HCT116 (cell line): ENCODE measurements at regions not wholly inside any gene's neighbourhood (a gene's known extent, or its start where the extent isn't known, plus 50 kb on each side); places are given as distances from the start of the nearest gene placed in this dataset.

Experiments
- ATAC-seq: fragments of 200-7000 bp; cut with Tn5 transposase; 2 replicates; pipeline ENCODE4 v1.9.1; 2020; ENCODE audit warnings: mild to moderate bottlenecking, moderate library complexity
- BruUV-seq: library from RNA; stranded (reverse); fragments of 400-500 nt; replicated peaks from 2 replicates; lab custom pipeline; 2021; lab: Mats Ljungman, UMichigan
- CTCF ChIA-PET: fragments of 300-600 bp; sonication (Branson Sonifier 250); formaldehyde crosslinking; loops from one replicate; lab custom pipeline; 2021; ENCODE audit warnings: antibody characterized with exemption; lab: Charles Lee
- POLR2A ChIA-PET: fragments of 300-600, 350-600 bp; sonication (Branson Sonifier 250); formaldehyde crosslinking; loops from one replicate; lab custom pipeline; 2021; ENCODE audit warnings: antibody characterized with exemption; lab: Charles Lee
- RAD21 ChIA-PET, 2 experiments: fragments of 300-600 bp; sonication (Branson Sonifier 250); formaldehyde crosslinking; loops; one replicate each; lab custom pipeline; 2023; ENCODE audit warnings: low total read pairs in 2 of 2; ENCODE audit not compliant: uncharacterized antibody in 2 of 2, unreplicated experiment in 2 of 2, low non-redundant PET in 1 of 2; lab: Charles Lee
- DNase-seq: peaks from one replicate; pipeline ENCODE4 v3.0.0-alpha.2; 2010; ENCODE audit warnings: low read depth, low spot score
- H2AFZ ChIP-seq: fragments of 200-600 bp; shearing (Covaris generic), sonication (generic); 2 replicates; pipeline ENCODE4 v1.6.1; 2017; ENCODE audit warnings: low read depth, mixed run types, mixed read lengths, antibody characterized with exemption, low read length; ENCODE audit not compliant: poor library complexity, severe bottlenecking
- H3K27ac ChIP-seq: 2 replicates; pipeline ENCODE4 v1.5.1; 2012; ENCODE audit warnings: low read depth, low read length
- H3K27me3 ChIP-seq: fragments of 200-600 bp; sonication (generic); 2 replicates; pipeline ENCODE4 v1.6.1; 2016; ENCODE audit warnings: mixed run types, low read length, mixed read lengths; ENCODE audit not compliant: insufficient read depth
- H3K36me3 ChIP-seq, 2 experiments: fragments of 200-500 bp in 1 of 2; fragments of 200-600 bp in 1 of 2; sonication (Bioruptor generic) in 1 of 2; sonication (generic) in 1 of 2; 2 replicates each; pipeline versions ENCODE4 v1.5.1 to v1.6.1; 2014 to 2016; ENCODE audit warnings: low read length in 2 of 2, inconsistent platforms in 1 of 2, mixed read lengths in 1 of 2, mixed run types in 1 of 2; ENCODE audit not compliant: insufficient read depth in 2 of 2, control insufficient read depth in 1 of 2
- H3K4me1 ChIP-seq, 2 experiments: fragments of 200-600 bp in 1 of 2; sonication (generic) in 1 of 2; 2 replicates each; pipeline versions ENCODE4 v1.5.1 to v1.6.1; 2012 to 2017; ENCODE audit warnings: low read length in 2 of 2, inconsistent platforms in 1 of 2, mild to moderate bottlenecking in 1 of 2, mixed read lengths in 1 of 2, mixed run types in 1 of 2, moderate library complexity in 1 of 2; ENCODE audit not compliant: insufficient read depth in 2 of 2, control insufficient read depth in 1 of 2
- H3K4me2 ChIP-seq: fragments of 200-600 bp; sonication (generic); 2 replicates; pipeline ENCODE4 v1.6.1; 2017; ENCODE audit warnings: mixed run types, low read length, mixed read lengths
- H3K4me3 ChIP-seq, 2 experiments: fragments of 200-600 bp in 1 of 2; sonication (generic) in 1 of 2; replicated peaks in 1 of 2; 2 replicates each; pipeline ENCODE4 v1.5.1; 2011 to 2016; ENCODE audit warnings: low read length in 2 of 2, control low read depth in 1 of 2, low read depth in 1 of 2, mild to moderate bottlenecking in 1 of 2, mixed read lengths in 1 of 2, mixed run types in 1 of 2
- H3K79me2 ChIP-seq: fragments of 200-600 bp; sonication (generic); 2 replicates; pipeline ENCODE4 v1.6.1; 2017; ENCODE audit warnings: mild to moderate bottlenecking, mixed run types, low read length, moderate library complexity, mixed read lengths; ENCODE audit not compliant: insufficient read depth
- H3K9ac ChIP-seq: fragments of 200-600 bp; sonication (generic); 2 replicates; pipeline ENCODE4 v1.6.1; 2016; ENCODE audit warnings: low read length, mixed read lengths
- H3K9me2 ChIP-seq: fragments of 200-600 bp; sonication (generic), shearing (Covaris generic); 2 replicates; pipeline ENCODE4 v1.6.1; 2017; ENCODE audit warnings: mixed run types, mild to moderate bottlenecking, moderate library complexity; ENCODE audit not compliant: insufficient read depth
- H3K9me3 ChIP-seq, 2 experiments: fragments of 200-500 bp in 1 of 2; fragments of 200-600 bp in 1 of 2; sonication (Bioruptor generic) in 1 of 2; sonication (generic) in 1 of 2; 2 replicates each; pipeline ENCODE4 v1.6.1; 2014 to 2017; ENCODE audit warnings: low read length in 2 of 2, mixed read lengths in 2 of 2, inconsistent platforms in 1 of 2, low read depth in 1 of 2, mild to moderate bottlenecking in 1 of 2, mixed run types in 1 of 2, moderate library complexity in 1 of 2; ENCODE audit not compliant: control insufficient read depth in 1 of 2, insufficient read depth in 1 of 2
- H4K20me1 ChIP-seq: fragments of 200-600 bp; sonication (generic), shearing (Covaris generic); 2 replicates; pipeline ENCODE4 v1.6.1; 2017; ENCODE audit warnings: mixed run types, mild to moderate bottlenecking, moderate library complexity; ENCODE audit not compliant: insufficient read depth
- CBX3 ChIP-seq: IDR thresholded peaks from 2 replicates; pipeline ENCODE4 v1.6.1; 2012; ENCODE audit warnings: low read depth
- CEBPB ChIP-seq: IDR thresholded peaks from 2 replicates; pipeline ENCODE4 v1.6.1; 2012; ENCODE audit warnings: low read depth
- CTCF ChIP-seq, 3 experiments: fragments of 200-600 bp in 1 of 3; sonication (generic) in 1 of 3; IDR thresholded peaks in 2 of 3; conservative IDR thresholded peaks in 1 of 3; 2 replicates each; pipeline ENCODE4 v1.5.1; 2012 to 2017; ENCODE audit warnings: low read depth in 2 of 3, low read length in 2 of 3, antibody characterized with exemption in 1 of 3, borderline replicate concordance in 1 of 3, control low read depth in 1 of 3, mild to moderate bottlenecking in 1 of 3, mixed read lengths in 1 of 3, mixed run types in 1 of 3, moderate library complexity in 1 of 3; ENCODE audit not compliant: insufficient read depth in 1 of 3
- ELF1 ChIP-seq: IDR thresholded peaks from 2 replicates; pipeline ENCODE4 v1.6.1; 2012; ENCODE audit warnings: low read depth, borderline replicate concordance
- EZH2phosphoT487 ChIP-seq: fragments of 200-600 bp; IDR thresholded peaks from 2 replicates; pipeline ENCODE4 v1.6.1; 2018; ENCODE audit warnings: antibody characterized with exemption, borderline replicate concordance
- FOSL1 ChIP-seq: IDR thresholded peaks from 2 replicates; pipeline ENCODE4 v1.6.1; 2012; ENCODE audit warnings: low read depth
- JUND ChIP-seq: IDR thresholded peaks from 2 replicates; pipeline ENCODE4 v1.6.1; 2012
- POLR2A ChIP-seq: IDR thresholded peaks from 2 replicates; pipeline ENCODE4 v1.7.0; 2011; ENCODE audit warnings: borderline replicate concordance; ENCODE audit not compliant: insufficient read depth, insufficient read length; ENCODE audit errors: extremely low read depth
- POLR2AphosphoS5 ChIP-seq: IDR thresholded peaks from 2 replicates; pipeline ENCODE4 v1.6.1; 2011; ENCODE audit warnings: mild to moderate bottlenecking, low read depth, low read length, moderate library complexity
- RAD21 ChIP-seq: IDR thresholded peaks from 2 replicates; pipeline ENCODE4 v1.6.1; 2012; ENCODE audit warnings: low read depth, mild to moderate bottlenecking
- REST ChIP-seq: IDR thresholded peaks from 2 replicates; pipeline ENCODE4 v1.6.1; 2012; ENCODE audit warnings: low read depth
- SIN3A ChIP-seq: IDR thresholded peaks from 2 replicates; pipeline ENCODE4 v1.6.1; 2012; ENCODE audit warnings: low read depth
- SRF ChIP-seq: IDR thresholded peaks from 2 replicates; pipeline ENCODE4 v1.6.1; 2012; ENCODE audit warnings: low read depth
- TCF7L2 ChIP-seq: IDR thresholded peaks from 2 replicates; pipeline ENCODE4 v1.7.0; 2011; ENCODE audit warnings: borderline replicate concordance, inconsistent platforms; ENCODE audit not compliant: insufficient read depth, insufficient read length; ENCODE audit errors: extremely low read depth
- YY1 ChIP-seq: IDR thresholded peaks from 2 replicates; pipeline ENCODE4 v1.6.1; 2011; ENCODE audit warnings: low read length, low read depth, moderate library complexity, mild to moderate bottlenecking; ENCODE audit not compliant: insufficient replicate concordance; ENCODE audit errors: extremely low read depth
- ZFX ChIP-seq: fragments of 450-650 bp; IDR thresholded peaks from 2 replicates; pipeline ENCODE4 v1.6.1; 2017
- ZNF274 ChIP-seq: fragments of 200-500 bp; sonication (Bioruptor generic); IDR thresholded peaks from 2 replicates; pipeline ENCODE4 v1.6.1; 2014; ENCODE audit warnings: mild to moderate bottlenecking, low read depth, low read length, inconsistent platforms
- intact Hi-C: fragments of 100-400 bp; cut with micrococcal nuclease; formaldehyde crosslinking; loops from 2 replicates; pipeline ENCODE4 v1.10.0; 2022
- TF ChIP-seq, protein P1 (sequence below): IDR thresholded peaks from 2 replicates; pipeline ENCODE4 v1.6.1; 2012

- BruUV-seq, result no TSS peak
- intact Hi-C loops, result no loop called here
- peaks cover 0 to 3% of the 10 kb centered on the region in 2 experiments; a peak in 1 of 4 replicates for H3K9me3 ChIP-seq
- no peaks in the 10 kb centered on the region for H3K36me3 ChIP-seq
- no peak for ATAC-seq
- no peak for DNase-seq
- no peak overlapping the region for H2AFZ ChIP-seq
- ChIA-PET POLR2A (no interaction called here), CTCF (no interaction called here), RAD21 (no interaction called here)
- no peaks in the 10 kb centered on the region for H4K20me1 ChIP-seq
- no peaks in the 10 kb centered on the region for H3K79me2 ChIP-seq
- H3K9me2 ChIP-seq, result no peaks in the 10 kb centered on the region
- H3K27ac ChIP-seq, result no peak overlapping the region
- TF ChIP-seq POLR2A, result no peak
- TF ChIP-seq EZH2phosphoT487, result no peak
- no peak for TF ChIP-seq JUND
- TF ChIP-seq ZFX, result no peak
- no peak for TF ChIP-seq ZNF274
- no peak for TF ChIP-seq CTCF (IDR thresholded peaks at IDR 0.05 in 2 of 3, conservative IDR thresholded peaks at IDR 0.05 in 1 of 3; ENCODE audit: borderline replicate concordance in 1 of 3, insufficient read depth in 1 of 3, low read depth in 2 of 3, low read length in 2 of 3)
- TF ChIP-seq POLR2AphosphoS5, result no peak
- TF ChIP-seq RAD21, result no peak
- no peak for TF ChIP-seq SIN3A
- no peak for TF ChIP-seq TCF7L2
- TF ChIP-seq SRF, result no peak
- TF ChIP-seq YY1, result no peak
- TF ChIP-seq ELF1, result no peak
- no peak for TF ChIP-seq REST
- TF ChIP-seq CEBPB, result no peak
- TF ChIP-seq, protein P1, sequence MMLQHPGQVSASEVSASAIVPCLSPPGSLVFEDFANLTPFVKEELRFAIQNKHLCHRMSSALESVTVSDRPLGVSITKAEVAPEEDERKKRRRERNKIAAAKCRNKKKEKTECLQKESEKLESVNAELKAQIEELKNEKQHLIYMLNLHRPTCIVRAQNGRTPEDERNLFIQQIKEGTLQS, result no peak
- no peak for TF ChIP-seq FOSL1
- TF ChIP-seq CBX3, result no peak
- H3K9ac ChIP-seq, result no peak overlapping the region
- H3K27me3 ChIP-seq, result no peaks in the 10 kb centered on the region
- no peak overlapping the region for H3K4me3 ChIP-seq
- no peak overlapping the region for H3K4me2 ChIP-seq
- H3K4me1 ChIP-seq, result no peaks in the 10 kb centered on the region
Observed at GRCh38 chr11:92657226-92657625, 312.2 kb upstream of the MTNR1B start.
